Esophagus squamous epithelium (tissue), 5 donors: ENCODE measurements at regions not wholly inside any gene's neighbourhood (a gene's known extent, or its start where the extent isn't known, plus 50 kb on each side); places are given as distances from the start of the nearest gene placed in this dataset.

Experiments
- DNase-seq: peaks from one replicate; lab custom pipeline; 2025; lab: John Stamatoyannopoulos, UW
- H3K27ac ChIP-seq, 4 donors: fragments of 200-600 bp; sonication (generic); one replicate each; pipeline ENCODE4 v1.5.1; 2016 to 2019; ENCODE audit warnings: mild to moderate bottlenecking in 1 of 4
- H3K27me3 ChIP-seq, 4 donors: fragments of 200-600 bp; sonication (generic); 1 replicate in 3 of 4; 2 replicates in 1 of 4; pipeline versions ENCODE4 v1.5.1 to v1.6.0; 2017 to 2021; ENCODE audit warnings: antibody characterized with exemption in 1 of 4
- H3K36me3 ChIP-seq, 3 donors: fragments of 200-600 bp; sonication (generic); one replicate each; pipeline ENCODE4 v1.5.1; 2016 to 2019
- H3K4me1 ChIP-seq, 3 donors: fragments of 200-600 bp; sonication (generic); one replicate each; pipeline ENCODE4 v1.5.1; 2017 to 2019
- H3K4me3 ChIP-seq, 4 donors: fragments of 200-600 bp; sonication (generic); 1 replicate in 3 of 4; 2 replicates in 1 of 4; pipeline ENCODE4 v1.5.1; 2016 to 2019; ENCODE audit warnings: mild to moderate bottlenecking in 2 of 4, moderate library complexity in 1 of 4
- H3K9me3 ChIP-seq, 3 donors: fragments of 200-600 bp; sonication (generic); one replicate each; pipeline ENCODE4 v1.5.1; 2016 to 2019
- CTCF ChIP-seq, 6 experiments: fragments of 450-650 bp in 4 of 6; fragments of 200-600 bp in 2 of 6; sonication (generic) in 2 of 6; IDR thresholded peaks; one replicate each; pipeline ENCODE4 v1.5.1; 2016 to 2019; ENCODE audit warnings: antibody characterized with exemption in 6 of 6, mild to moderate bottlenecking in 4 of 6, moderate library complexity in 4 of 6
- POLR2A ChIP-seq, 4 donors: fragments of 450-650 bp; IDR thresholded peaks; one replicate each; pipeline ENCODE4 v1.6.1; 2017; ENCODE audit warnings: antibody characterized with exemption in 4 of 4, mild to moderate bottlenecking in 4 of 4, moderate library complexity in 3 of 4
- WGBS, 2 donors: methylation state at CpG; one replicate each; pipeline ENCODE4 v1.1.5; 2018; 5-methylcytosine and 5-hydroxymethylcytosine counted together
- intact Hi-C: fragments of 100-400 bp; cut with DNase I; formaldehyde crosslinking; loops from one replicate; pipeline ENCODE4 v1.15.0; 2022
- donor health status: DM: yes; HTN: yes; CAD: no.

- WGBS, 2 donors: 83 to 84% methylated on average over 7 to 8 of the region's 8 CpGs
- no peak for DNase-seq
- intact Hi-C loops: no loop called here
Measured at GRCh38 chr1:221227460-221227859, 348.2 kb downstream of the HLX start.

GRCh38 chr1:221227872-221228337 lies 348.7 kb downstream of the HLX start:
- Histone ChIP-seq H3K4me3 (no peak overlapping the region), H3K27ac (no peak overlapping the region), H3K4me1 (no peaks in the 10 kb centered on the region), H3K36me3 (no peaks in the 10 kb centered on the region), H3K27me3 (no peaks in the 10 kb centered on the region), H3K9me3 (peaks cover 0 to 11% (median 0%) of the 10 kb centered on the region in 3 donors)
- intact Hi-C loops: no loop called here
- DNase-seq: no peak
- TF ChIP-seq POLR2A (IDR thresholded peaks at IDR 0.05) (no peak), CTCF (IDR thresholded peaks at IDR 0.05) (no peak)
- 27 to 58% methylated on average over 8 to 11 of the region's 11 CpGs for WGBS, 2 donors

More at GRCh38 chr1:221227460-221227859, 348.2 kb downstream of the HLX start:
- Histone ChIP-seq H3K27ac (no peak overlapping the region), H3K4me1 (no peaks in the 10 kb centered on the region), H3K27me3 (no peaks in the 10 kb centered on the region), H3K4me3 (no peak overlapping the region), H3K9me3 (peaks cover 0 to 11% (median 0%) of the 10 kb centered on the region in 3 donors), H3K36me3 (no peaks in the 10 kb centered on the region)
- TF ChIP-seq POLR2A (IDR thresholded peaks at IDR 0.05) (no peak), CTCF (IDR thresholded peaks at IDR 0.05) (no peak)

GRCh38 chr1:221228594-221228993 lies 349.4 kb downstream of the HLX start:
- no peak for TF ChIP-seq CTCF (IDR thresholded peaks at IDR 0.05)
- no peak for TF ChIP-seq POLR2A (IDR thresholded peaks at IDR 0.05)
- Histone ChIP-seq H3K27me3 (no peaks in the 10 kb centered on the region), H3K27ac (no peak overlapping the region), H3K4me1 (no peaks in the 10 kb centered on the region), H3K9me3 (peaks cover 0 to 8% (median 0%) of the 10 kb centered on the region in 3 donors), H3K36me3 (no peaks in the 10 kb centered on the region), H3K4me3 (no peak overlapping the region)
- intact Hi-C loops: no loop called here
- DNase-seq: no peak
- WGBS, 2 donors: 32 to 34% methylated on average over 5 of the region's 5 CpGs

DNA sequence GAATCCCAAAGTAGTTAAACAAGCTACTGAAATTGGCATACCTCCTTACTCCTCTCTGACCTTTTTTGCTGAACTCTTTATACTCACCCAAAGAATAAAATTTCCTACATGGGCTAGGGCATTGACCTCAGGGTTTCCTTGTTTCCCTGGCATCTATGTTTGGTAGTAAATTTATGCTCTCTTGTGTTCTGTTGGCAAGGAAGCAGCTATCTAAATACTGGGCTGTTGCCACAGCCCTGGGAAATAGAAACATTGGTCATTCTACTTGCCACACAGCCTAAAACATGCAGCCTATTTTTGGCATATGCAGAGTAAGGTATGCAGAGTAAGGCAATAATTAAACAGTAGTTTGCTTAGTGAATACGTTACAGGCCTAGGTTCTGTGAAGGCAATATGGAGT lies 351.4 kb downstream of the HLX start:
- Histone ChIP-seq H3K27me3 (no peaks in the 10 kb centered on the region), H3K4me3 (no peak overlapping the region), H3K4me1 (peaks cover 0 to 4% (median 0%) of the 10 kb centered on the region in 3 donors), H3K27ac (no peak overlapping the region), H3K9me3 (no peaks in the 10 kb centered on the region), H3K36me3 (no peaks in the 10 kb centered on the region)
- TF ChIP-seq CTCF (IDR thresholded peaks at IDR 0.05) (no peak), POLR2A (IDR thresholded peaks at IDR 0.05) (no peak)
- intact Hi-C loops: no loop called here
- WGBS, 2 donors: 28 to 56% methylated on average over 1 of the region's 1 CpG
- no peak for DNase-seq

GRCh38 chr1:221234791-221235190 lies 355.5 kb downstream of the HLX start:
- Histone ChIP-seq H3K4me3 (no peak overlapping the region), H3K36me3 (no peaks in the 10 kb centered on the region), H3K27me3 (no peaks in the 10 kb centered on the region), H3K9me3 (no peaks in the 10 kb centered on the region), H3K4me1 (peaks cover 0 to 4% (median 0%) of the 10 kb centered on the region in 3 donors), H3K27ac (no peak overlapping the region)
- no peak for DNase-seq
- intact Hi-C loops: no loop called here
- 29 to 32% methylated on average over 2 of the region's 2 CpGs for WGBS, 2 donors
- no peak for TF ChIP-seq POLR2A (IDR thresholded peaks at IDR 0.05)
- no peak for TF ChIP-seq CTCF (IDR thresholded peaks at IDR 0.05)
